Lung (tissue), 11 donors: ENCODE measurements at regions not wholly inside any gene's neighbourhood (a gene's known extent, or its start where the extent isn't known, plus 50 kb on each side); places are given as distances from the start of the nearest gene placed in this dataset.
A peak's percentile ranks its signal among the peaks of the same experiment; 100 is the strongest.
"Not testable (repeated sequence)": the region's sequence is repeated elsewhere in the genome, so short reads cannot be mapped to it uniquely, and the experiment has no call there.

Experiments used
- ATAC-seq: fragments of 200-7000 bp; cut with Tn5 transposase; one replicate; pipeline ENCODE4 v1.9.1; 2020; ENCODE audit warnings: moderate number of reproducible peaks; ENCODE audit not compliant: insufficient read depth, low FRiP score
- DNase-seq, 3 donors: peaks; one replicate each; pipeline ENCODE4 v3.0.0-alpha.2; 2013 to 2017
- H3K27ac ChIP-seq, 2 donors: one replicate each; pipeline ENCODE4 v1.5.1; 2013; ENCODE audit warnings: mild to moderate bottlenecking in 2 of 2, moderate library complexity in 2 of 2, control low read depth in 1 of 2, inconsistent platforms in 1 of 2, low read depth in 1 of 2, low read length in 1 of 2
- H3K27me3 ChIP-seq, 3 donors: one replicate each; pipeline ENCODE4 v1.5.1; 2013; ENCODE audit warnings: low read length in 2 of 3; ENCODE audit not compliant: control insufficient read depth in 3 of 3, insufficient read depth in 3 of 3
- H3K36me3 ChIP-seq, 4 donors: one replicate each; pipeline ENCODE4 v1.5.1; 2013; ENCODE audit warnings: low read length in 4 of 4, mild to moderate bottlenecking in 1 of 4, moderate library complexity in 1 of 4; ENCODE audit not compliant: control insufficient read depth in 4 of 4, insufficient read depth in 4 of 4
- H3K4me1 ChIP-seq, 5 donors: one replicate each; pipeline ENCODE4 v1.5.1; 2013; ENCODE audit warnings: low read length in 5 of 5, mild to moderate bottlenecking in 2 of 5, moderate library complexity in 1 of 5; ENCODE audit not compliant: control insufficient read depth in 5 of 5, insufficient read depth in 5 of 5
- H3K4me3 ChIP-seq: one replicate; pipeline ENCODE4 v1.5.1; 2013; ENCODE audit warnings: mild to moderate bottlenecking, control low read depth, moderate library complexity
- H3K9ac ChIP-seq, 2 donors: one replicate each; pipeline ENCODE4 v1.5.1; 2013; ENCODE audit warnings: low read length in 2 of 2, control low read depth in 1 of 2; ENCODE audit not compliant: insufficient read depth in 1 of 2
- H3K9me3 ChIP-seq, 4 donors: one replicate each; pipeline ENCODE4 v1.5.1; 2013; ENCODE audit warnings: low read length in 3 of 4, mild to moderate bottlenecking in 1 of 4, moderate library complexity in 1 of 4; ENCODE audit not compliant: control insufficient read depth in 4 of 4, insufficient read depth in 3 of 4
- WGBS, 2 donors: extraction: QIAGEN DNeasy Blood & Tissue Kit; methylation state at CpG; one replicate each; pipeline ENCODE4 v1.1.7; 2013; 5-methylcytosine and 5-hydroxymethylcytosine counted together
- TF ChIP-seq, protein P1 (sequence below): IDR thresholded peaks from 2 replicates; pipeline ENCODE4 v1.5.1; 2012; ENCODE audit warnings: mild to moderate bottlenecking; ENCODE audit errors: control extremely low read depth, extremely low read depth
- donor health status: control.
- donor health status: control.
- donor health status: Bipolar disorder and iron deficiency.
- donor health status: healthy.
- donor health status: DM: yes; HTN: yes; CAD: no.

DNA sequence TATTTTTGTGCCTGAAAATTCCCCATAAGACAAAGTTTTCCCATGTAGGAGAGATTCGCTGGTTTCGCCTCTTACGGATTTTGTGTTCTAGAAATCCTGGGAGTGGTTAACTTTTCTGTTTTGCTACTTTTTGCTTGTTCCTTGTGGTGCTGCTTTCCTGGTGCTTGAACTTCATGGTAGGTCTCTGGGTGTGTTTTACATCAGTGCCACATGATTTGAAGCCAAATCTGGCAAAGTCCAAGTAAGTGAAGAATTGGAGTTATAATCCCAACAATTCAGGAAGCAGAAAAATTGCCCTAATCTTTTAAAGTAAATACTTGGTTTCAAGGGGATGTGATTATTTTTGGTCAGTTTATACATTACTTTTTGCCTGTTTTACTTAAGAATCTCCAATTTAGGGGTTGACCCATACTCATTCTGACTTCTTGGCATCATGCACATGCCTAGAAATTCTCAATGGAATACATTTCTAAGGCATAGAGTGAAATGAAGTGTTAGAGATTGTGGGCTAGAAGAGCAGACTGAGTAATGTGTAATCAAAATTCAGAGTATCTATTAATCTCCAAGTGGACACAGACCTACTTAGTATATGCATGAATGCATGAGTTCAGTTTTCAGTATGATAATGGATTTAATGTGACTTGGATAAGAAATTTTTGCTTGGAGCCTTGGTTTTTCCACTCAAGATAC, 189.7 kb downstream of the CSNK1G3 start:
- ATAC-seq = no peak
- H3K27ac ChIP-seq = no peak overlapping the region

DNA sequence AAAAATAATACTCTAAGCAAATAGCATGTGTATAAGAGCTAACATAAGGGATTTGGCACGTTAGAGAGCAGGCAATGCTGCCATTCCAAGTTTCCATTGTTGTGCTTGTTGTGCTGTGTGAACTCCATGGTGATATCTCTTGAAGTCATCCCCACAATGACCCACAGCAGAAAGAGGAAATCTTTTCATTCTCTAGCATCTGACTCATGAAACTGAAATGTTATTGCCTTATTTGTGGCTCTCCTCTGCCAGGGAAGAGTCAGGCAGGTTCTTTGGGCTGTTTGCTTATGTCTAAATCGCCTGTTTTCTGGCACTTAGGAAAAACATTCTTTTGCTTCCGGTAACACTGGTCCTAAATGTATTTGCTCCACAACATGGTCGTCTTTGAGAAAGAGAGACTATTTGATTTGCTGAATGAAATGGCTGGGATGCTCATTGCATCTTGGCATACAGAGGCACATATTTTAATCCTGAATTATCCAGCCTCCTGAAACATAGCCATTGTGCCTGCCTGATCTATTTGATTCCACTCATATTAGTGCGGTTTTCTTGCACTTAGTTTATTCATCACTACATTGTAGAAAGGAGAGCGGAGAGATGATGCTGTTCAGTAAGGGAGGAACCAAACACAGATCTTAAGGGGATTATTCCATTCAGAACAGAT, 188.8 kb downstream of the CSNK1G3 start:
- no peak overlapping the region for H3K27ac ChIP-seq
- peak; percentile 70 for ATAC-seq
- H3K4me3 ChIP-seq = no peak overlapping the region
- 57 to 79% methylated on average over 6 of the region's 6 CpGs for WGBS, 2 donors
- no peaks in the 10 kb centered on the region for H3K27me3 ChIP-seq
- peaks cover 0 to 7% (median 1%) of the 10 kb centered on the region in 5 donors for H3K4me1 ChIP-seq
- DNase-seq = peak in 2 of 3 donors; percentile 33 to 40
- H3K36me3 ChIP-seq = no peaks in the 10 kb centered on the region
- no peak overlapping the region for H3K9ac ChIP-seq
- no peaks in the 10 kb centered on the region for H3K9me3 ChIP-seq
- TF ChIP-seq, protein P1, sequence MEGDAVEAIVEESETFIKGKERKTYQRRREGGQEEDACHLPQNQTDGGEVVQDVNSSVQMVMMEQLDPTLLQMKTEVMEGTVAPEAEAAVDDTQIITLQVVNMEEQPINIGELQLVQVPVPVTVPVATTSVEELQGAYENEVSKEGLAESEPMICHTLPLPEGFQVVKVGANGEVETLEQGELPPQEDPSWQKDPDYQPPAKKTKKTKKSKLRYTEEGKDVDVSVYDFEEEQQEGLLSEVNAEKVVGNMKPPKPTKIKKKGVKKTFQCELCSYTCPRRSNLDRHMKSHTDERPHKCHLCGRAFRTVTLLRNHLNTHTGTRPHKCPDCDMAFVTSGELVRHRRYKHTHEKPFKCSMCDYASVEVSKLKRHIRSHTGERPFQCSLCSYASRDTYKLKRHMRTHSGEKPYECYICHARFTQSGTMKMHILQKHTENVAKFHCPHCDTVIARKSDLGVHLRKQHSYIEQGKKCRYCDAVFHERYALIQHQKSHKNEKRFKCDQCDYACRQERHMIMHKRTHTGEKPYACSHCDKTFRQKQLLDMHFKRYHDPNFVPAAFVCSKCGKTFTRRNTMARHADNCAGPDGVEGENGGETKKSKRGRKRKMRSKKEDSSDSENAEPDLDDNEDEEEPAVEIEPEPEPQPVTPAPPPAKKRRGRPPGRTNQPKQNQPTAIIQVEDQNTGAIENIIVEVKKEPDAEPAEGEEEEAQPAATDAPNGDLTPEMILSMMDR = no peak

More for the DNA sequence above, 189.7 kb downstream of the CSNK1G3 start:
- H3K9me3 ChIP-seq = no peaks in the 10 kb centered on the region
- no peak for DNase-seq
- H3K4me3 ChIP-seq = no peak overlapping the region
- peaks cover 0 to 7% (median 1%) of the 10 kb centered on the region in 5 donors for H3K4me1 ChIP-seq
- no peaks in the 10 kb centered on the region for H3K36me3 ChIP-seq
- TF ChIP-seq, protein P1 = no peak
- 93 to 97% methylated on average over 3 of the region's 3 CpGs for WGBS, 2 donors
- no peaks in the 10 kb centered on the region for H3K27me3 ChIP-seq
- no peak overlapping the region for H3K9ac ChIP-seq

DNA sequence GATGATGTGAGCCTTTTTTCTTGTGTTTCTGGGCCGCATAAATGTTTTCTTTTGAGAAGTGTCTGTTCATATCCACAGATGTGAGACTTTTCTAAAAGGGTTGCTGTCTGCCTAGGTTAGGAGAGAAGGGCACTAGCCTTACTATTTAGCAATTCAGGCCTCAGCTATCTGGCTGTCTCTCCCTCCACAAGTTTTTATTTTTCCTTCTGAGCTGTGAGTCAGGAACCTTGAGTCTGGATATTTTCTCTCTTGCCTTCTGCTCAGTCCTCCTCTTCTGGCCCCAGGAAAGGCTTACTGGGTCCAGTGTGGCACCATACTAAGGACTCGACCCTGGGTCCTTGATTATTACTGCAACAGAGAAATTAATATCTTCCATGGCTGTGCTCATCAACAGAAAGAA, 187.6 kb downstream of the CSNK1G3 start:
- DNase-seq (no peak), ATAC-seq (no peak)
- H3K9me3 ChIP-seq = no peaks in the 10 kb centered on the region
- peak overlapping the region in 1 of 2 donors; percentile 29 for H3K27ac ChIP-seq
- WGBS, 2 donors = 87 to 91% methylated on average over 2 of the region's 2 CpGs
- H3K36me3 ChIP-seq = no peaks in the 10 kb centered on the region
- no peak overlapping the region for H3K4me3 ChIP-seq
- no peak overlapping the region for H3K9ac ChIP-seq
- no peaks in the 10 kb centered on the region for H3K27me3 ChIP-seq
- peaks cover 0 to 7% (median 1%) of the 10 kb centered on the region in 5 donors for H3K4me1 ChIP-seq
- TF ChIP-seq, protein P1 = no peak

DNA sequence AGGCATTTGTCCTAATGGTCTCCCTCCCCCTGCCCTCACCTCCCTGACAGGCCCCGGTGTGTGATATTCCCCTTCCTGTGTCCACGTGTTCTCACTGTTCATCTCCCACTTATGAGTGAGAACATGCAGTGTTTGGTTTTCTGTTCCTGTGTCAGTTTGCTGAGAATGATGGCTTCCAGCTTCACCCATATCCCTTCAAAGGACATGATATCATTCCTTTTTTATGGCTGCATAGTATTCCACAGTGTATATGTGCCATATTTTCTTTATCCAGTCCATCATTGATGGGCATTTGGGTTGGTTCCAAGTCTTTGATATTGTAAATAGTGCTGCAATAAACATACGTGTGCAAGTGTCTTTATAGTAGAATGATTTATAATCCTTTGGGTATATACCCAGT, 187.0 kb downstream of the CSNK1G3 start:
- H3K9ac ChIP-seq, H3K9me3 ChIP-seq, H3K36me3 ChIP-seq, H3K4me1 ChIP-seq, DNase-seq, H3K27me3 ChIP-seq, H3K27ac ChIP-seq, ATAC-seq, H3K4me3 ChIP-seq: not testable (repeated sequence)
- 88 to 95% methylated on average over 3 of the region's 3 CpGs for WGBS, 2 donors
